ENCODE measurements at regions not wholly inside any gene's neighbourhood (a gene's known extent, or its start where the extent isn't known, plus 50 kb on each side); places are given as distances from the start of the nearest gene placed in this dataset.

- no peak for TF ChIP-seq ZNF114 (CRISPR knock-in tag; IDR thresholded peaks at IDR 0.05)
- no peak for TF ChIP-seq CREB1 (CRISPR knock-in tag; IDR thresholded peaks at IDR 0.05; ENCODE audit: low read depth)
- TF ChIP-seq NANOG (IDR thresholded peaks at IDR 0.05; ENCODE audit: borderline replicate concordance): no peak
- TF ChIP-seq, protein P1, sequence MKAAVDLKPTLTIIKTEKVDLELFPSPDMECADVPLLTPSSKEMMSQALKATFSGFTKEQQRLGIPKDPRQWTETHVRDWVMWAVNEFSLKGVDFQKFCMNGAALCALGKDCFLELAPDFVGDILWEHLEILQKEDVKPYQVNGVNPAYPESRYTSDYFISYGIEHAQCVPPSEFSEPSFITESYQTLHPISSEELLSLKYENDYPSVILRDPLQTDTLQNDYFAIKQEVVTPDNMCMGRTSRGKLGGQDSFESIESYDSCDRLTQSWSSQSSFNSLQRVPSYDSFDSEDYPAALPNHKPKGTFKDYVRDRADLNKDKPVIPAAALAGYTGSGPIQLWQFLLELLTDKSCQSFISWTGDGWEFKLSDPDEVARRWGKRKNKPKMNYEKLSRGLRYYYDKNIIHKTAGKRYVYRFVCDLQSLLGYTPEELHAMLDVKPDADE (IDR thresholded peaks at IDR 0.05): no peak
- no peak for TF ChIP-seq ZNF331 (CRISPR knock-in tag; IDR thresholded peaks at IDR 0.05; ENCODE audit: low read depth)
- TF ChIP-seq, protein P2, sequence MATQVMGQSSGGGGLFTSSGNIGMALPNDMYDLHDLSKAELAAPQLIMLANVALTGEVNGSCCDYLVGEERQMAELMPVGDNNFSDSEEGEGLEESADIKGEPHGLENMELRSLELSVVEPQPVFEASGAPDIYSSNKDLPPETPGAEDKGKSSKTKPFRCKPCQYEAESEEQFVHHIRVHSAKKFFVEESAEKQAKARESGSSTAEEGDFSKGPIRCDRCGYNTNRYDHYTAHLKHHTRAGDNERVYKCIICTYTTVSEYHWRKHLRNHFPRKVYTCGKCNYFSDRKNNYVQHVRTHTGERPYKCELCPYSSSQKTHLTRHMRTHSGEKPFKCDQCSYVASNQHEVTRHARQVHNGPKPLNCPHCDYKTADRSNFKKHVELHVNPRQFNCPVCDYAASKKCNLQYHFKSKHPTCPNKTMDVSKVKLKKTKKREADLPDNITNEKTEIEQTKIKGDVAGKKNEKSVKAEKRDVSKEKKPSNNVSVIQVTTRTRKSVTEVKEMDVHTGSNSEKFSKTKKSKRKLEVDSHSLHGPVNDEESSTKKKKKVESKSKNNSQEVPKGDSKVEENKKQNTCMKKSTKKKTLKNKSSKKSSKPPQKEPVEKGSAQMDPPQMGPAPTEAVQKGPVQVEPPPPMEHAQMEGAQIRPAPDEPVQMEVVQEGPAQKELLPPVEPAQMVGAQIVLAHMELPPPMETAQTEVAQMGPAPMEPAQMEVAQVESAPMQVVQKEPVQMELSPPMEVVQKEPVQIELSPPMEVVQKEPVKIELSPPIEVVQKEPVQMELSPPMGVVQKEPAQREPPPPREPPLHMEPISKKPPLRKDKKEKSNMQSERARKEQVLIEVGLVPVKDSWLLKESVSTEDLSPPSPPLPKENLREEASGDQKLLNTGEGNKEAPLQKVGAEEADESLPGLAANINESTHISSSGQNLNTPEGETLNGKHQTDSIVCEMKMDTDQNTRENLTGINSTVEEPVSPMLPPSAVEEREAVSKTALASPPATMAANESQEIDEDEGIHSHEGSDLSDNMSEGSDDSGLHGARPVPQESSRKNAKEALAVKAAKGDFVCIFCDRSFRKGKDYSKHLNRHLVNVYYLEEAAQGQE (IDR thresholded peaks at IDR 0.05; ENCODE audit: unreplicated experiment): no peak
These were observed 165.1 kb upstream of the AFDN start (continued) for GRCh38 chr6:167661552-167662044.

- DNase-seq (ENCODE audit: low spot score): no peak
- no peak for TF ChIP-seq POLR2AphosphoS5 (IDR thresholded peaks at IDR 0.05; ENCODE audit: low read depth)
- Histone ChIP-seq H3K9me2 (ENCODE audit: insufficient read depth) (peaks cover 5% of the 10 kb centered on the region; the same call in 1 of the 2 replicates), H2AFZ (no peak overlapping the region; the same call in 1 of the 2 replicates), H3K27me3 (ENCODE audit: insufficient read depth) (no peaks in the 10 kb centered on the region), H3K4me2 (no peak overlapping the region), H3K36me3 (ENCODE audit: insufficient read depth) (no peaks in the 10 kb centered on the region), H3K79me2 (replicated peaks; ENCODE audit: insufficient read depth) (no peaks in the 10 kb centered on the region), H3K4me1 (ENCODE audit: insufficient read depth) (no peaks in the 10 kb centered on the region), H4K20me1 (replicated peaks; ENCODE audit: insufficient read depth) (no peaks in the 10 kb centered on the region), H3F3A (replicated peaks; ENCODE audit: low read depth) (no peaks in the 10 kb centered on the region; the same call in 1 of the 2 replicates), H3K4me3 (no peak overlapping the region), H3K27ac (ENCODE audit: low read depth) (no peak overlapping the region)
- no peak; the same call in 1 of the 3 replicates for ATAC-seq
- Mint-ChIP-seq H3K9me3 (no peaks in the 10 kb centered on the region), H3K4me3 (no peak overlapping the region), H3K27ac (no peak overlapping the region), H3K27me3 (ENCODE audit: insufficient read depth, low read depth, poor library complexity) (peaks cover 4% of the 10 kb centered on the region), H3K4me1 (peaks cover 7% of the 10 kb centered on the region), H3K36me3 (ENCODE audit: low read depth) (no peaks in the 10 kb centered on the region)
These were observed 164.4 kb upstream of the AFDN start for GRCh38 chr6:167662075-167662880.

- Histone ChIP-seq H2AFZ (no peak overlapping the region), H3K4me3 (no peak overlapping the region), H4K20me1 (replicated peaks; ENCODE audit: insufficient read depth) (no peaks in the 10 kb centered on the region), H3K4me1 (ENCODE audit: insufficient read depth) (no peaks in the 10 kb centered on the region), H3K9me2 (ENCODE audit: insufficient read depth) (peaks cover 4% of the 10 kb centered on the region; the same call in 1 of the 2 replicates), H3F3A (replicated peaks; ENCODE audit: low read depth) (no peaks in the 10 kb centered on the region; the same call in 1 of the 2 replicates), H3K79me2 (replicated peaks; ENCODE audit: insufficient read depth) (no peaks in the 10 kb centered on the region), H3K36me3 (ENCODE audit: insufficient read depth) (no peaks in the 10 kb centered on the region), H3K27ac (ENCODE audit: low read depth) (no peak overlapping the region), H3K4me2 (no peak overlapping the region), H3K27me3 (ENCODE audit: insufficient read depth) (no peaks in the 10 kb centered on the region)
- Mint-ChIP-seq H3K27ac (no peak overlapping the region), H3K4me3 (no peak overlapping the region), H3K4me1 (peaks cover 7% of the 10 kb centered on the region), H3K27me3 (ENCODE audit: insufficient read depth, low read depth, poor library complexity) (peaks cover 4% of the 10 kb centered on the region), H3K36me3 (ENCODE audit: low read depth) (no peaks in the 10 kb centered on the region), H3K9me3 (no peaks in the 10 kb centered on the region)
- DNase-seq (ENCODE audit: low spot score): no peak
- no peak for ATAC-seq
- TF ChIP-seq NANOG (IDR thresholded peaks at IDR 0.05; ENCODE audit: borderline replicate concordance) (no peak), EZH2phosphoT487 (IDR thresholded peaks at IDR 0.05; ENCODE audit: unreplicated experiment) (no peak), CREB1 (CRISPR knock-in tag; IDR thresholded peaks at IDR 0.05; ENCODE audit: low read depth) (no peak), EZH2 (IDR thresholded peaks at IDR 0.05; ENCODE audit: low read depth, unreplicated experiment) (no peak)
- TF ChIP-seq, protein P2 (IDR thresholded peaks at IDR 0.05; ENCODE audit: unreplicated experiment): no peak
- TF ChIP-seq, protein P1 (IDR thresholded peaks at IDR 0.05): no peak
These were observed 163.9 kb upstream of the AFDN start for GRCh38 chr6:167662881-167663205.
